Liver (tissue), 3 donors: ENCODE measurements at regions not wholly inside any gene's neighbourhood (a gene's known extent, or its start where the extent isn't known, plus 50 kb on each side); places are given as distances from the start of the nearest gene placed in this dataset.

ENCODE experiments used
- TF ChIP-seq, protein P1 (sequence below): fragments of 150-350 bp; IDR thresholded peaks from 2 replicates; pipeline ENCODE4 v1.5.1; 2017; ENCODE audit warnings: improper control_type of control experiment, low read depth, low read length; ENCODE audit not compliant: missing input control
- TF ChIP-seq, protein P2 (sequence below): IDR thresholded peaks from 2 replicates; pipeline ENCODE4 v1.6.1; 2016; ENCODE audit warnings: antibody characterized with exemption
- donor health status: healthy.
- donor health status: healthy.

- TF ChIP-seq, protein P1, sequence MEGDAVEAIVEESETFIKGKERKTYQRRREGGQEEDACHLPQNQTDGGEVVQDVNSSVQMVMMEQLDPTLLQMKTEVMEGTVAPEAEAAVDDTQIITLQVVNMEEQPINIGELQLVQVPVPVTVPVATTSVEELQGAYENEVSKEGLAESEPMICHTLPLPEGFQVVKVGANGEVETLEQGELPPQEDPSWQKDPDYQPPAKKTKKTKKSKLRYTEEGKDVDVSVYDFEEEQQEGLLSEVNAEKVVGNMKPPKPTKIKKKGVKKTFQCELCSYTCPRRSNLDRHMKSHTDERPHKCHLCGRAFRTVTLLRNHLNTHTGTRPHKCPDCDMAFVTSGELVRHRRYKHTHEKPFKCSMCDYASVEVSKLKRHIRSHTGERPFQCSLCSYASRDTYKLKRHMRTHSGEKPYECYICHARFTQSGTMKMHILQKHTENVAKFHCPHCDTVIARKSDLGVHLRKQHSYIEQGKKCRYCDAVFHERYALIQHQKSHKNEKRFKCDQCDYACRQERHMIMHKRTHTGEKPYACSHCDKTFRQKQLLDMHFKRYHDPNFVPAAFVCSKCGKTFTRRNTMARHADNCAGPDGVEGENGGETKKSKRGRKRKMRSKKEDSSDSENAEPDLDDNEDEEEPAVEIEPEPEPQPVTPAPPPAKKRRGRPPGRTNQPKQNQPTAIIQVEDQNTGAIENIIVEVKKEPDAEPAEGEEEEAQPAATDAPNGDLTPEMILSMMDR: no peak
- TF ChIP-seq, protein P2, sequence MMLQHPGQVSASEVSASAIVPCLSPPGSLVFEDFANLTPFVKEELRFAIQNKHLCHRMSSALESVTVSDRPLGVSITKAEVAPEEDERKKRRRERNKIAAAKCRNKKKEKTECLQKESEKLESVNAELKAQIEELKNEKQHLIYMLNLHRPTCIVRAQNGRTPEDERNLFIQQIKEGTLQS: no peak
Measured at GRCh38 chr4:148757171-148757570, 315.0 kb upstream of the NR3C2 start.
